ACC112 (cell line): ENCODE measurements at regions not wholly inside any gene's neighbourhood (a gene's known extent, or its start where the extent isn't known, plus 50 kb on each side); places are given as distances from the start of the nearest gene placed in this dataset.
"Not testable (repeated sequence)": the region's sequence is repeated elsewhere in the genome, so short reads cannot be mapped to it uniquely, and the experiment has no call there.

Experiments used
- H2AFZ ChIP-seq: fragments of 200-600 bp; sonication (generic); one replicate; pipeline ENCODE4 v1.6.0; 2017; ENCODE audit warnings: antibody characterized with exemption, low read length; ENCODE audit not compliant: unreplicated experiment
- H3K27ac ChIP-seq: fragments of 200-600 bp; sonication (generic); 2 replicates; pipeline ENCODE4 v1.5.1; 2014; ENCODE audit warnings: low read depth, mild to moderate bottlenecking, antibody characterized with exemption, low read length, moderate library complexity
- H3K27me3 ChIP-seq: fragments of 200-600 bp; sonication (generic); 2 replicates; pipeline ENCODE4 v1.6.1; 2014; ENCODE audit warnings: mild to moderate bottlenecking, antibody characterized with exemption, low read length, moderate library complexity, mixed read lengths; ENCODE audit not compliant: insufficient read depth
- H3K36me3 ChIP-seq: fragments of 200-600 bp; sonication (generic); 2 replicates; pipeline ENCODE4 v1.6.1; 2016; ENCODE audit warnings: mild to moderate bottlenecking, antibody characterized with exemption, low read length, moderate library complexity, mixed read lengths; ENCODE audit not compliant: insufficient read depth
- H3K4me1 ChIP-seq: fragments of 200-600 bp; sonication (generic); one replicate; pipeline ENCODE4 v1.6.1; 2016; ENCODE audit warnings: low read length, mixed read lengths; ENCODE audit not compliant: insufficient read depth, unreplicated experiment, control insufficient read depth
- H3K4me3 ChIP-seq: fragments of 200-600 bp; sonication (generic); 2 replicates; pipeline ENCODE4 v1.5.1; 2014; ENCODE audit warnings: mild to moderate bottlenecking, low read depth, low read length
- H3K79me2 ChIP-seq: fragments of 200-600 bp; sonication (generic); one replicate; pipeline ENCODE4 v1.6.0; 2016; ENCODE audit warnings: low read length; ENCODE audit not compliant: control insufficient read depth, unreplicated experiment, insufficient read depth

DNA sequence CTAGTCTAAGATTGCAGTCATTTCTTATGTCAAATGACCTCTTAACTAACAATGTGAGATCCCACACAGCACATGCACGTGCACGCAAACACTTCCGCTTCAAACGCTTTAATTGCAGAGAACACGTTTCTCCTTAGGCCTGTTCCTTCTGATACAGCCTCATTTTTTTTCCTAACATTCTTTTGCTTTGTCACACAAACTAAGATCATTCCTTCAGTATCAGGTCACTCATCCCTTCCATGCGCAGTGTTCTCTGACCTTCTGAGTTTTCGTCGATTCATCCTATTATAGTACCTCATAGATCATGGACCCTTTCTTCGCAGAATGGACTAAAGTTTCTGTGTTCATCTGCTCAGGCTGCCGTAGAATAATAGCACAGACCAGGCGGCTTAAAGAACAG lies 327.1 kb upstream of the CDH19 start:
- H3K4me3 ChIP-seq, result no peak overlapping the region
- H3K4me1 ChIP-seq, result no peaks in the 10 kb centered on the region
- no peak overlapping the region for H2AFZ ChIP-seq
- no peak overlapping the region for H3K27ac ChIP-seq
- no peaks in the 10 kb centered on the region for H3K79me2 ChIP-seq
- no peaks in the 10 kb centered on the region for H3K36me3 ChIP-seq
- H3K27me3 ChIP-seq, result no peaks in the 10 kb centered on the region

DNA sequence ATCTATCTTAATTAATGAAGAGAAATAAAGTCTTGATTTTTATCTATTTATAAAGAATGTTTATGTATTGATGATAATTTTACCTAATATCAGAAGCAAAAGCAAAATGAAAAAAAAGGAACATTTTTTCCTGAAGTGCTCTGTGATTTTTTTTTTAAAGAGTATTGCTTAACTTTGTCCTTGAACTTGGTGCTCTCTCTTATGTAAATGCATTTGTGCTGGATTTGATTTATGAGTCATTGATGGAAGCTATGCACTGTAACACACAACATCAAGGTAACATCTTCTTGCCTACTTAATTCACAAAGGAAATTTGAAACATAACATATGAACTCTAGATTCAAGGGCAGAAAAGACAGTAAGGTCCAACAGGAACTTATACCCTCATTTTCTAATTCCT lies 312.9 kb upstream of the CDH19 start:
- Histone ChIP-seq H2AFZ (no peak overlapping the region), H3K36me3 (no peaks in the 10 kb centered on the region), H3K4me3 (no peak overlapping the region), H3K79me2 (no peaks in the 10 kb centered on the region), H3K27ac (no peak overlapping the region), H3K4me1 (no peaks in the 10 kb centered on the region), H3K27me3 (no peaks in the 10 kb centered on the region)

GRCh38 chr18:66900837-66901236 lies 296.9 kb upstream of the CDH19 start:
- Histone ChIP-seq H2AFZ (no peak overlapping the region), H3K27ac (no peak overlapping the region), H3K4me1 (no peaks in the 10 kb centered on the region), H3K79me2 (no peaks in the 10 kb centered on the region), H3K4me3 (no peak overlapping the region), H3K36me3 (no peaks in the 10 kb centered on the region), H3K27me3 (no peaks in the 10 kb centered on the region)

- Histone ChIP-seq H3K79me2 (no peaks in the 10 kb centered on the region), H3K27ac (no peak overlapping the region), H2AFZ (no peak overlapping the region), H3K36me3 (no peaks in the 10 kb centered on the region), H3K27me3 (no peaks in the 10 kb centered on the region), H3K4me3 (no peak overlapping the region), H3K4me1 (no peaks in the 10 kb centered on the region)
Observed at GRCh38 chr18:66895631-66896030, 291.7 kb upstream of the CDH19 start.

DNA sequence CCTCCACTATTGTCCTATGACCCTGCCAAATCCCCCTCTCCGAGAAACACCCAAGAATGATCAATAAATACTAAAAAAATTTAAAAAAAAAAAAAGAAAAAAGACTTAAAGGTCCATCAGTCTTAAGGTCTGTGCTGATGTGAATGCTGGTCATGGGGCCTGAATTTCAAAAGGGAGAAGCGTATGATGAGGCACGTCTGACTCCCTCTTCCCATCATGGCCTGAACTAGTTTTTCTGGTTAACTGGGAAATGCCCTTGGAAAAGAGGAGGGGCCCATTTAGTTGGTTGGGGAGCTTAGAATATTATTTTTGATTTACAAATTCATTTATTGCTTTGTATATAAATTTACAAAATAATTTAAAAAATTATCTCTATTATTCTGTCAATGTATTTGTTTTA lies 291.0 kb upstream of the CDH19 start:
- Histone ChIP-seq H3K27me3 (no peaks in the 10 kb centered on the region), H3K36me3 (no peaks in the 10 kb centered on the region), H3K27ac (no peak overlapping the region), H3K4me3 (no peak overlapping the region), H2AFZ (no peak overlapping the region), H3K4me1 (no peaks in the 10 kb centered on the region), H3K79me2 (no peaks in the 10 kb centered on the region)

DNA sequence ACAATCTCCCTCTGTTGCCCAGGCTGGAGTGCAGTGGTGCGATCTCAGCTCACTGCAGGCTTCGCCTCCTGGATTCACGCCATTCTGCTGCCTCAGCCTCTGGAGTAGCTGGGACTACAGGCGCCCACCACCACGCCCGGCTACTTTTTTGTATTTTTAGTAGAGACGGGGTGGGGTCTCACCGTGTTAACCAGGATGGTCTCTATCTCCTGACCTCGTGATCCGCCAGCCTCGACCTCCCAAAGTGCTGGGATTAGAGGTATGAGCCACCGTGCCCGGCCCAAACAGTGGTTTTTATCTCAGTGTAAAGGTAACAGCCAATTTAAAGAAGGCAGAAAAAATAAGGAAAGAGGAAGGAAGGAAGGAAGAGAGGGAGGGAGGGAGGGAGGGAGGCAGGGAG lies 288.5 kb upstream of the CDH19 start:
- H3K27me3 ChIP-seq, H3K79me2 ChIP-seq, H3K4me3 ChIP-seq, H3K36me3 ChIP-seq, H2AFZ ChIP-seq, H3K4me1 ChIP-seq, H3K27ac ChIP-seq: not testable (repeated sequence)

GRCh38 chr18:66874812-66875474 lies 271.1 kb upstream of the CDH19 start:
- Histone ChIP-seq H3K4me3 (no peak overlapping the region), H2AFZ (no peak overlapping the region), H3K27ac (no peak overlapping the region), H3K4me1 (no peaks in the 10 kb centered on the region), H3K36me3 (no peaks in the 10 kb centered on the region), H3K79me2 (no peaks in the 10 kb centered on the region), H3K27me3 (no peaks in the 10 kb centered on the region)

- H3K27ac ChIP-seq, result no peak overlapping the region
- H3K36me3 ChIP-seq, result no peaks in the 10 kb centered on the region
Observed at GRCh38 chr18:66874375-66874774, 270.5 kb upstream of the CDH19 start.

GRCh38 chr18:66873899-66874298 lies 270.0 kb upstream of the CDH19 start:
- Histone ChIP-seq H3K79me2 (no peaks in the 10 kb centered on the region), H2AFZ (no peak overlapping the region), H3K27ac (no peak overlapping the region), H3K27me3 (no peaks in the 10 kb centered on the region), H3K36me3 (no peaks in the 10 kb centered on the region), H3K4me3 (no peak overlapping the region), H3K4me1 (no peaks in the 10 kb centered on the region)

More at GRCh38 chr18:66874375-66874774, 270.5 kb upstream of the CDH19 start:
- no peaks in the 10 kb centered on the region for H3K4me1 ChIP-seq
- no peaks in the 10 kb centered on the region for H3K79me2 ChIP-seq
- H3K27me3 ChIP-seq, result no peaks in the 10 kb centered on the region
- H3K4me3 ChIP-seq, result no peak overlapping the region
- H2AFZ ChIP-seq, result no peak overlapping the region

- no peaks in the 10 kb centered on the region for H3K4me1 ChIP-seq
- no peaks in the 10 kb centered on the region for H3K79me2 ChIP-seq
- no peak overlapping the region for H2AFZ ChIP-seq
- H3K4me3 ChIP-seq, result no peak overlapping the region
- no peaks in the 10 kb centered on the region for H3K36me3 ChIP-seq
- no peaks in the 10 kb centered on the region for H3K27me3 ChIP-seq
- no peak overlapping the region for H3K27ac ChIP-seq
Observed at GRCh38 chr18:66872277-66872676, 268.4 kb upstream of the CDH19 start.

- Histone ChIP-seq H3K4me3 (no peak overlapping the region), H3K79me2 (no peaks in the 10 kb centered on the region), H3K27me3 (no peaks in the 10 kb centered on the region), H3K4me1 (no peaks in the 10 kb centered on the region), H3K27ac (no peak overlapping the region), H3K36me3 (no peaks in the 10 kb centered on the region), H2AFZ (no peak overlapping the region)
Observed at GRCh38 chr18:66867653-66868052, 263.8 kb upstream of the CDH19 start.
